Nephron progenitor cell (in vitro differentiated cells): ENCODE measurements at regions not wholly inside any gene's neighbourhood (a gene's known extent, or its start where the extent isn't known, plus 50 kb on each side); places are given as distances from the start of the nearest gene placed in this dataset.

Experiments used
- DNase-seq: peaks from one replicate; pipeline ENCODE4 v3.0.0; 2021
- H3K27ac Mint-ChIP-seq: 2 replicates; pipeline ENCODE4 v1.8.0; 2021; ENCODE audit warnings: mild to moderate bottlenecking, moderate library complexity, mixed read lengths
- H3K27me3 Mint-ChIP-seq: 2 replicates; pipeline ENCODE4 v1.8.0; 2021; ENCODE audit warnings: mild to moderate bottlenecking, low read depth, mixed read lengths; ENCODE audit not compliant: poor library complexity
- H3K36me3 Mint-ChIP-seq: 2 replicates; pipeline ENCODE4 v1.8.0; 2021; ENCODE audit warnings: low read depth, mixed read lengths
- H3K4me1 Mint-ChIP-seq: 2 replicates; pipeline ENCODE4 v1.8.0; 2021; ENCODE audit warnings: mixed read lengths
- H3K4me3 Mint-ChIP-seq: 2 replicates; pipeline ENCODE4 v1.8.0; 2021; ENCODE audit warnings: mild to moderate bottlenecking, moderate library complexity, mixed read lengths
- H3K9me3 Mint-ChIP-seq: 2 replicates; pipeline ENCODE4 v1.8.0; 2021; ENCODE audit warnings: mild to moderate bottlenecking, moderate library complexity, mixed read lengths
- CTCF ChIP-seq: fragments of 200-600 bp; sonication (generic); IDR thresholded peaks from 2 replicates; pipeline ENCODE4 v1.5.0; 2021; ENCODE audit warnings: antibody characterized with exemption

- no peaks in the 10 kb centered on the region for H3K36me3 Mint-ChIP-seq
- no peak overlapping the region for H3K27ac Mint-ChIP-seq
- H3K4me1 Mint-ChIP-seq = peaks cover 13% of the 10 kb centered on the region
- no peaks in the 10 kb centered on the region for H3K9me3 Mint-ChIP-seq
- H3K27me3 Mint-ChIP-seq = peaks cover 12% of the 10 kb centered on the region
- no peak for DNase-seq
- TF ChIP-seq CTCF = no peak
- H3K4me3 Mint-ChIP-seq = no peak overlapping the region
Observed at GRCh38 chr11:44376423-44376822, 66.5 kb upstream of the ALX4 start.

- Mint-ChIP-seq H3K36me3 (no peaks in the 10 kb centered on the region), H3K9me3 (no peaks in the 10 kb centered on the region), H3K4me3 (no peak overlapping the region), H3K27me3 (peaks cover 19% of the 10 kb centered on the region), H3K4me1 (peaks cover 20% of the 10 kb centered on the region), H3K27ac (no peak overlapping the region)
- TF ChIP-seq CTCF = no peak
- DNase-seq = no peak
Observed at GRCh38 chr11:44377121-44377520, 67.2 kb upstream of the ALX4 start.

GRCh38 chr11:44377914-44378321 lies 68.0 kb upstream of the ALX4 start:
- peaks cover 27% of the 10 kb centered on the region for H3K27me3 Mint-ChIP-seq
- H3K27ac Mint-ChIP-seq = no peak overlapping the region
- no peak for DNase-seq
- H3K4me3 Mint-ChIP-seq = no peak overlapping the region
- no peaks in the 10 kb centered on the region for H3K9me3 Mint-ChIP-seq
- no peaks in the 10 kb centered on the region for H3K36me3 Mint-ChIP-seq
- peaks cover 24% of the 10 kb centered on the region for H3K4me1 Mint-ChIP-seq
- TF ChIP-seq CTCF = no peak

- H3K36me3 Mint-ChIP-seq = no peaks in the 10 kb centered on the region
- no peak for TF ChIP-seq CTCF
- no peaks in the 10 kb centered on the region for H3K9me3 Mint-ChIP-seq
- H3K27me3 Mint-ChIP-seq = peaks cover 36% of the 10 kb centered on the region
- no peak for DNase-seq
- no peak overlapping the region for H3K27ac Mint-ChIP-seq
- H3K4me3 Mint-ChIP-seq = no peak overlapping the region
- H3K4me1 Mint-ChIP-seq = peaks cover 17% of the 10 kb centered on the region
Observed at GRCh38 chr11:44379141-44380008, 69.4 kb upstream of the ALX4 start.

GRCh38 chr11:44380009-44380313 lies 70.0 kb upstream of the ALX4 start:
- H3K4me1 Mint-ChIP-seq = peaks cover 17% of the 10 kb centered on the region
- H3K9me3 Mint-ChIP-seq = no peaks in the 10 kb centered on the region

More at GRCh38 chr11:44380009-44380313, 70.0 kb upstream of the ALX4 start:
- Mint-ChIP-seq H3K27ac (no peak overlapping the region), H3K4me3 (no peak overlapping the region), H3K27me3 (peaks cover 42% of the 10 kb centered on the region), H3K36me3 (no peaks in the 10 kb centered on the region)
- no peak for TF ChIP-seq CTCF
- no peak for DNase-seq
